A549 (cell line): ENCODE measurements at regions not wholly inside any gene's neighbourhood (a gene's known extent, or its start where the extent isn't known, plus 50 kb on each side); places are given as distances from the start of the nearest gene placed in this dataset.
A peak's percentile ranks its signal among the peaks of the same experiment; 100 is the strongest.

ENCODE experiments used
- ATAC-seq, 2 experiments: fragments of 200-7000 bp in 1 of 2; fragments of >200 bp in 1 of 2; cut with Nextera tagmentation in 1 of 2; cut with Tn5 transposase in 1 of 2; 3 replicates each; pipeline versions ENCODE4 v1.8.0 to v1.9.1; 2018 to 2020; ENCODE audit warnings: mild to moderate bottlenecking in 1 of 2, moderate library complexity in 1 of 2
- CTCF ChIA-PET: fragments of 300-600 bp; sonication (Branson Sonifier 250); formaldehyde crosslinking; extraction: SDS; loops from one replicate; lab custom pipeline; 2021; ENCODE audit warnings: antibody characterized with exemption, inconsistent platforms; lab: Yijun Ruan, JAX
- POLR2A ChIA-PET: fragments of 350-600 bp; formaldehyde crosslinking; extraction: SDS; loops from one replicate; lab custom pipeline; 2021; ENCODE audit warnings: antibody characterized with exemption, inconsistent platforms; lab: Yijun Ruan, JAX
- DNase-seq, 2 experiments: peaks; one replicate each; pipeline versions ENCODE4 v3.0.0 to v3.0.0-alpha.2; 2011 to 2016; ENCODE audit warnings: low read depth in 1 of 2, low spot score in 1 of 2
- FAIRE-seq: peaks from 2 replicates; lab custom pipeline; 2011; peaks lifted over from hg19 to GRCh38; lab: Jason Lieb, UNC
- H3K27ac ChIP-seq, 2 experiments: fragments of >200 bp; sonication (Bioruptor Twin); formaldehyde crosslinking; 3 replicates each; pipeline ENCODE4 v1.5.1; 2016 to 2017
- H3K4me1 ChIP-seq: fragments of >200 bp; sonication (Bioruptor Twin); formaldehyde crosslinking; 3 replicates; pipeline ENCODE4 v1.6.1; 2016
- H3K4me2 ChIP-seq: fragments of >200 bp; sonication (Bioruptor Twin); formaldehyde crosslinking; 3 replicates; pipeline ENCODE4 v1.6.1; 2016
- H3K4me3 ChIP-seq: fragments of >200 bp; sonication (Bioruptor Twin); formaldehyde crosslinking; 3 replicates; pipeline ENCODE4 v1.5.1; 2016
- H3K9me3 ChIP-seq: fragments of >200 bp; sonication (Bioruptor Twin); formaldehyde crosslinking; 3 replicates; pipeline ENCODE4 v1.6.1; 2016
- BHLHE40 ChIP-seq: IDR thresholded peaks from 2 replicates; pipeline ENCODE4 v1.6.1; 2012; ENCODE audit warnings: low read depth, low read length, inconsistent platforms
- CHD4 ChIP-seq: fragments of 200-600 bp; sonication (generic); IDR thresholded peaks from 2 replicates; pipeline ENCODE4 v1.6.1; 2016; ENCODE audit warnings: antibody characterized with exemption, mild to moderate bottlenecking, borderline replicate concordance
- EHF ChIP-seq: fragments of 250-450 bp; sonication (Bioruptor Pico); IDR thresholded peaks from 2 replicates; pipeline ENCODE4 v1.5.0; 2020; ENCODE audit warnings: mild to moderate bottlenecking
- EP300 ChIP-seq, 2 experiments: fragments of >200 bp; sonication (Bioruptor Twin); formaldehyde crosslinking; IDR thresholded peaks; 2 replicates in 1 of 2; 3 replicates in 1 of 2; pipeline ENCODE4 v1.6.1; 2016 to 2017
- ESRRA ChIP-seq: fragments of 150-350 bp; IDR thresholded peaks from 2 replicates; pipeline ENCODE4 v1.6.1; 2014; ENCODE audit warnings: mild to moderate bottlenecking, low read length, borderline replicate concordance
- FOSB ChIP-seq: fragments of 250-450 bp; sonication (Bioruptor Pico); IDR thresholded peaks from 2 replicates; pipeline ENCODE4 v1.5.0; 2020; ENCODE audit warnings: mild to moderate bottlenecking, moderate library complexity
- FOXS1 ChIP-seq: fragments of 250-450 bp; sonication (Bioruptor Pico); IDR thresholded peaks from 2 replicates; pipeline ENCODE4 v1.5.0; 2020; ENCODE audit warnings: mild to moderate bottlenecking, moderate library complexity
- GATA3 ChIP-seq: IDR thresholded peaks from 2 replicates; pipeline ENCODE4 v1.6.1; 2012; ENCODE audit warnings: borderline replicate concordance
- HDAC2 ChIP-seq: fragments of 200-600 bp; sonication (generic); IDR thresholded peaks from 2 replicates; pipeline ENCODE4 v1.6.1; 2016
- HEYL ChIP-seq: fragments of 250-450 bp; sonication (Bioruptor Pico); IDR thresholded peaks from 2 replicates; pipeline ENCODE4 v1.8.0; 2021; ENCODE audit warnings: mild to moderate bottlenecking, moderate library complexity
- HOXB5 ChIP-seq: fragments of 250-450 bp; sonication (Bioruptor Pico); IDR thresholded peaks from 2 replicates; pipeline ENCODE4 v1.5.0; 2020; ENCODE audit warnings: mild to moderate bottlenecking, moderate library complexity
- KDM5A ChIP-seq: fragments of 200-600 bp; sonication (generic); IDR thresholded peaks from 2 replicates; pipeline ENCODE4 v1.6.1; 2016; ENCODE audit warnings: antibody characterized with exemption, mild to moderate bottlenecking
- MAFK ChIP-seq: fragments of 450-650 bp; IDR thresholded peaks from 2 replicates; pipeline ENCODE4 v1.6.1; 2014; ENCODE audit not compliant: partially characterized antibody
- MAZ ChIP-seq: fragments of 150-350 bp; IDR thresholded peaks from 2 replicates; pipeline ENCODE4 v1.6.1; 2014; ENCODE audit warnings: antibody characterized with exemption, low read depth, low read length, borderline replicate concordance
- NPAS2 ChIP-seq: fragments of 250-450 bp; sonication (Bioruptor Pico); IDR thresholded peaks from 2 replicates; pipeline ENCODE4 v1.8.0; 2022; ENCODE audit warnings: mild to moderate bottlenecking, moderate library complexity, borderline replicate concordance
- NR3C1 ChIP-seq: fragments of >200 bp; sonication (Bioruptor Twin); formaldehyde crosslinking; IDR thresholded peaks from 3 replicates; pipeline ENCODE4 v1.6.1; 2017
- POLR2A ChIP-seq: IDR thresholded peaks from 2 replicates; pipeline ENCODE4 v1.6.1; 2012; ENCODE audit warnings: mild to moderate bottlenecking, low read length
- POLR2AphosphoS2 ChIP-seq: conservative IDR thresholded peaks from 2 replicates; pipeline ENCODE4 v1.6.1; 2012; ENCODE audit warnings: low read length, improper control_type of control experiment, inconsistent platforms
- RARB ChIP-seq: fragments of 250-450 bp; sonication (Bioruptor Pico); IDR thresholded peaks from 2 replicates; pipeline ENCODE4 v1.8.0; 2021; ENCODE audit warnings: mild to moderate bottlenecking, moderate library complexity
- RCOR1 ChIP-seq: fragments of 150-350 bp; IDR thresholded peaks from 2 replicates; pipeline ENCODE4 v1.6.1; 2014; ENCODE audit warnings: antibody characterized with exemption, low read length, low read depth
- SREBF2 ChIP-seq: fragments of 450-650 bp; IDR thresholded peaks from 2 replicates; pipeline ENCODE4 v1.6.1; 2014; ENCODE audit warnings: mild to moderate bottlenecking, moderate library complexity
- TFCP2L1 ChIP-seq: fragments of 250-450 bp; sonication (Bioruptor Pico); IDR thresholded peaks from 2 replicates; pipeline ENCODE4 v1.5.0; 2021; ENCODE audit warnings: mild to moderate bottlenecking
- USF2 ChIP-seq: fragments of 450-650 bp; IDR thresholded peaks from 2 replicates; pipeline ENCODE4 v1.6.1; 2014; ENCODE audit warnings: antibody characterized with exemption
- ZC3H11A ChIP-seq: fragments of 450-650 bp; IDR thresholded peaks from 2 replicates; pipeline ENCODE4 v1.6.1; 2014; ENCODE audit warnings: antibody characterized with exemption, mild to moderate bottlenecking
- ZSCAN20 ChIP-seq: fragments of 250-450 bp; sonication (Bioruptor Pico); IDR thresholded peaks from 2 replicates; pipeline ENCODE4 v1.8.0; 2022; ENCODE audit warnings: mild to moderate bottlenecking, moderate library complexity
- WGBS: methylation state at CpG from one replicate; pipeline ENCODE4 v1.1.6; 2017; ENCODE audit errors: missing lambda C conversion rate; 5-methylcytosine and 5-hydroxymethylcytosine counted together
- TF ChIP-seq, protein P1 (sequence below): IDR thresholded peaks from 2 replicates; pipeline ENCODE4 v1.6.1; 2012
- TF ChIP-seq, protein P2 (sequence below): fragments of >200 bp; sonication (Bioruptor Twin); formaldehyde crosslinking; IDR thresholded peaks from 2 replicates; pipeline ENCODE4 v1.6.1; 2016
- TF ChIP-seq, protein P3 (sequence below): fragments of 200-600 bp; sonication (generic); IDR thresholded peaks from 2 replicates; pipeline ENCODE4 v1.6.1; 2016; ENCODE audit warnings: antibody characterized with exemption, mild to moderate bottlenecking, moderate library complexity
- TF ChIP-seq, protein P4 (sequence below): fragments of 150-350 bp; IDR thresholded peaks from 2 replicates; pipeline ENCODE4 v1.6.1; 2014; ENCODE audit warnings: low read depth, mild to moderate bottlenecking, low read length

DNA sequence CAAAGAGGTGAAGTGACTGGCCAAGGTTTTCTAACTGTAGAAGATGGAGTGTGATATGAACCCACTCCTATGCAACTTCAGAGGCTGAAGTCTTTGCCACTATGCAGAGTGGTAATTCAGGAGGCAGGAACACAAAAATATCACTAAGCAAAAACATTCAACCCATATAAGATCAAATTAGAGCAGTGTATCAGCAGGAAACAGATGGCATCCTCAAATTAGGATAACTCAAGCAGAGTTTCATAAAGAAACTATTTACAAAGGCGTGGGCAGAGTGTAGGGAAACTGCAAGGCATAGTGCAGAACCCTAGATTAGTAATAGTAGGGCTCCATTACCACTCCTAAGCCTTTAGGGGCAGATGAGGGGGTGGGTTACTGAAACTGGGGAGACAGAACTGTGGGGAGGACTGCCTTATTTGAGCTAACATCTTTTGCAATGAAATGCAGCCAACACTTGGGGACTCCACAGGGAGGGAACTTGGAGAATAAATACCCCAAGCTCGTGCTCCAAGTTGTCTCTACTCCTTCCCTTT lies 72.2 kb downstream of the PTTG1 start:
- 0% methylated on average over 2 of the region's 2 CpGs for WGBS
- Histone ChIP-seq H3K4me2 (no peak overlapping the region), H3K4me3 (no peak overlapping the region), H3K4me1 (no peaks in the 10 kb centered on the region), H3K9me3 (no peaks in the 10 kb centered on the region), H3K27ac (no peak overlapping the region)
- DNase-seq: no peak
- ChIA-PET CTCF (interaction anchor here (1.7 kb wide), 1 partner anchor 12 kb away, joined by 4 read pairs; no protein-coding TSS in a partner anchor), POLR2A (no interaction called here)
- ATAC-seq: peak in 1 of 2 experiments; percentile 34; a peak in 1 of 6 replicates
- TF ChIP-seq MAFK (no peak), FOXS1 (CRISPR knock-in tag) (no peak), POLR2AphosphoS2 (no peak), HDAC2 (no peak), POLR2A (no peak), SREBF2 (no peak), NPAS2 (no peak), ESRRA (no peak), EP300 (IDR thresholded peaks at IDR 0.05) (no peak), FOSB (CRISPR knock-in tag) (no peak), CHD4 (no peak), KDM5A (no peak), RCOR1 (no peak), EHF (CRISPR knock-in tag) (no peak), ZSCAN20 (CRISPR knock-in tag) (no peak), HOXB5 (CRISPR knock-in tag) (no peak)
- TF ChIP-seq, protein P1, sequence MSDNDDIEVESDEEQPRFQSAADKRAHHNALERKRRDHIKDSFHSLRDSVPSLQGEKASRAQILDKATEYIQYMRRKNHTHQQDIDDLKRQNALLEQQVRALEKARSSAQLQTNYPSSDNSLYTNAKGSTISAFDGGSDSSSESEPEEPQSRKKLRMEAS: no peak
- TF ChIP-seq, protein P2, sequence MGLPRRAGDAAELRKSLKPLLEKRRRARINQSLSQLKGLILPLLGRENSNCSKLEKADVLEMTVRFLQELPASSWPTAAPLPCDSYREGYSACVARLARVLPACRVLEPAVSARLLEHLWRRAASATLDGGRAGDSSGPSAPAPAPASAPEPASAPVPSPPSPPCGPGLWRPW: no peak
- FAIRE-seq: no peak

DNA sequence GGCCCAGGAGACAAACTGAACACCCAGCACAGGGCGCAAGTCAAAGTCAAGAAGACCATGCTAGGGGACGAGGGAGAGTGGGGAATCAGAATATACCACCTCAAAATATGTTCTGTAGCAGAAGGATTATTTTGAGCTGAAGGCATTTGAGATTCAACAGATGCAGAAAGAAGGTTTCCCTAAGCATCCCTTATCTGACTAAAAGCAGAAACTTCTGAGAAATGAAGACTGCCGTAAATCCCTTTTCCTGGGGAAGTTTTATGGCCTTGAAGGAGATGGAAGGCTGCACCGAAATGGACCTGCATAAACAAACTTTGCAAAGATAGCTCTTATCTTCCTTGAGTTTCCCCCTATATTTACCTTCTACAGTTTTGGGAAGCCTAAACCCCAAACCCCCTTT lies 72.8 kb downstream of the PTTG1 start:
- WGBS: 50% methylated on average over 4 of the region's 4 CpGs
- H3K4me3 ChIP-seq: no peak overlapping the region
- ChIA-PET POLR2A (no interaction called here), CTCF (no interaction called here)
- FAIRE-seq (no peak), DNase-seq (no peak), ATAC-seq (no peak)
- no peak overlapping the region for H3K27ac ChIP-seq
- no peaks in the 10 kb centered on the region for H3K9me3 ChIP-seq
- H3K4me1 ChIP-seq: no peaks in the 10 kb centered on the region
- TF ChIP-seq MAZ: no peak
- TF ChIP-seq TFCP2L1 (CRISPR knock-in tag): no peak
- TF ChIP-seq HEYL (CRISPR knock-in tag): no peak
- no peak for TF ChIP-seq EHF (CRISPR knock-in tag)
- TF ChIP-seq BHLHE40: no peak
- TF ChIP-seq GATA3: no peak
- TF ChIP-seq RCOR1: no peak
- TF ChIP-seq EP300 (IDR thresholded peaks at IDR 0.05): no peak
- no peak for TF ChIP-seq USF2
- no peak for TF ChIP-seq NR3C1
- TF ChIP-seq, protein P1: no peak
- no peak overlapping the region for H3K4me2 ChIP-seq

- no peak for DNase-seq
- CTCF ChIA-PET: no interaction called here
- 19% methylated on average over 6 of the region's 6 CpGs for WGBS
- no peak for FAIRE-seq
- H3K4me3 ChIP-seq: no peak overlapping the region
- H3K27ac ChIP-seq: no peak overlapping the region
- ATAC-seq: no peak
- no peaks in the 10 kb centered on the region for H3K4me1 ChIP-seq
- H3K4me2 ChIP-seq: no peak overlapping the region
- POLR2A ChIA-PET: no interaction called here
- H3K9me3 ChIP-seq: no peaks in the 10 kb centered on the region
- TF ChIP-seq, protein P3, sequence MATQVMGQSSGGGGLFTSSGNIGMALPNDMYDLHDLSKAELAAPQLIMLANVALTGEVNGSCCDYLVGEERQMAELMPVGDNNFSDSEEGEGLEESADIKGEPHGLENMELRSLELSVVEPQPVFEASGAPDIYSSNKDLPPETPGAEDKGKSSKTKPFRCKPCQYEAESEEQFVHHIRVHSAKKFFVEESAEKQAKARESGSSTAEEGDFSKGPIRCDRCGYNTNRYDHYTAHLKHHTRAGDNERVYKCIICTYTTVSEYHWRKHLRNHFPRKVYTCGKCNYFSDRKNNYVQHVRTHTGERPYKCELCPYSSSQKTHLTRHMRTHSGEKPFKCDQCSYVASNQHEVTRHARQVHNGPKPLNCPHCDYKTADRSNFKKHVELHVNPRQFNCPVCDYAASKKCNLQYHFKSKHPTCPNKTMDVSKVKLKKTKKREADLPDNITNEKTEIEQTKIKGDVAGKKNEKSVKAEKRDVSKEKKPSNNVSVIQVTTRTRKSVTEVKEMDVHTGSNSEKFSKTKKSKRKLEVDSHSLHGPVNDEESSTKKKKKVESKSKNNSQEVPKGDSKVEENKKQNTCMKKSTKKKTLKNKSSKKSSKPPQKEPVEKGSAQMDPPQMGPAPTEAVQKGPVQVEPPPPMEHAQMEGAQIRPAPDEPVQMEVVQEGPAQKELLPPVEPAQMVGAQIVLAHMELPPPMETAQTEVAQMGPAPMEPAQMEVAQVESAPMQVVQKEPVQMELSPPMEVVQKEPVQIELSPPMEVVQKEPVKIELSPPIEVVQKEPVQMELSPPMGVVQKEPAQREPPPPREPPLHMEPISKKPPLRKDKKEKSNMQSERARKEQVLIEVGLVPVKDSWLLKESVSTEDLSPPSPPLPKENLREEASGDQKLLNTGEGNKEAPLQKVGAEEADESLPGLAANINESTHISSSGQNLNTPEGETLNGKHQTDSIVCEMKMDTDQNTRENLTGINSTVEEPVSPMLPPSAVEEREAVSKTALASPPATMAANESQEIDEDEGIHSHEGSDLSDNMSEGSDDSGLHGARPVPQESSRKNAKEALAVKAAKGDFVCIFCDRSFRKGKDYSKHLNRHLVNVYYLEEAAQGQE: no peak
- TF ChIP-seq, protein P4, sequence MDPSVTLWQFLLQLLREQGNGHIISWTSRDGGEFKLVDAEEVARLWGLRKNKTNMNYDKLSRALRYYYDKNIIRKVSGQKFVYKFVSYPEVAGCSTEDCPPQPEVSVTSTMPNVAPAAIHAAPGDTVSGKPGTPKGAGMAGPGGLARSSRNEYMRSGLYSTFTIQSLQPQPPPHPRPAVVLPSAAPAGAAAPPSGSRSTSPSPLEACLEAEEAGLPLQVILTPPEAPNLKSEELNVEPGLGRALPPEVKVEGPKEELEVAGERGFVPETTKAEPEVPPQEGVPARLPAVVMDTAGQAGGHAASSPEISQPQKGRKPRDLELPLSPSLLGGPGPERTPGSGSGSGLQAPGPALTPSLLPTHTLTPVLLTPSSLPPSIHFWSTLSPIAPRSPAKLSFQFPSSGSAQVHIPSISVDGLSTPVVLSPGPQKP: no peak
- TF ChIP-seq TFCP2L1 (CRISPR knock-in tag) (no peak), NR3C1 (no peak), POLR2A (no peak), HDAC2 (no peak), RARB (no peak), ZC3H11A (no peak), EHF (CRISPR knock-in tag) (no peak)
These were observed 74.7 kb downstream of the PTTG1 start for GRCh38 chr5:160496334-160496733.
